ENCODE measurements at regions not wholly inside any gene's neighbourhood (a gene's known extent, or its start where the extent isn't known, plus 50 kb on each side); places are given as distances from the start of the nearest gene placed in this dataset.

- TF ChIP-seq CTCF (IDR thresholded peaks at IDR 0.05) (no peak), POLR2A (IDR thresholded peaks at IDR 0.05; ENCODE audit: low read depth) (no peak), POLR2AphosphoS5 (IDR thresholded peaks at IDR 0.05) (no peak), EP300 (IDR thresholded peaks at IDR 0.05) (no peak)
- 34% methylated on average over 1 of the region's 1 CpG for WGBS
- no peak for DNase-seq (ENCODE audit: extremely low spot score)
Observed at GRCh38 chr4:13888112-13888511, 260.6 kb upstream of the BOD1L1 start.

GRCh38 chr4:13891544-13891939, 264.0 kb upstream of the BOD1L1 start:
- no peaks in the 10 kb centered on the region for H3K36me3 ChIP-seq
- H3K4me3 ChIP-seq: no peak overlapping the region
- H3K9me3 ChIP-seq: no peaks in the 10 kb centered on the region
- no peak overlapping the region for H3K27ac ChIP-seq (replicated peaks in 1 of 4)
- TF ChIP-seq POLR2A (IDR thresholded peaks at IDR 0.05; ENCODE audit: low read depth) (no peak), POLR2AphosphoS5 (IDR thresholded peaks at IDR 0.05) (no peak), CTCF (IDR thresholded peaks at IDR 0.05) (no peak), EP300 (IDR thresholded peaks at IDR 0.05) (no peak)
- H3K27me3 ChIP-seq: no peaks in the 10 kb centered on the region
- H3K4me1 ChIP-seq: peaks cover 0 to 7% (median 0%) of the 10 kb centered on the region in 4 donors
- 81% methylated on average over 6 of the region's 6 CpGs for WGBS
- DNase-seq (ENCODE audit: extremely low spot score): no peak
- intact Hi-C loops (cut with DNase I): no loop called here

More at GRCh38 chr4:13888112-13888511, 260.6 kb upstream of the BOD1L1 start:
- H3K27ac ChIP-seq (replicated peaks in 1 of 4): no peak overlapping the region
- H3K4me1 ChIP-seq: peaks cover 0 to 7% (median 0%) of the 10 kb centered on the region in 4 donors
- H3K4me3 ChIP-seq: no peak overlapping the region
- no peaks in the 10 kb centered on the region for H3K36me3 ChIP-seq
- intact Hi-C loops (cut with DNase I): no loop called here
- no peaks in the 10 kb centered on the region for H3K27me3 ChIP-seq
- H3K9me3 ChIP-seq: no peaks in the 10 kb centered on the region

GRCh38 chr4:13892739-13893105, 265.2 kb upstream of the BOD1L1 start:
- Histone ChIP-seq H3K9me3 (no peaks in the 10 kb centered on the region), H3K36me3 (no peaks in the 10 kb centered on the region), H3K27me3 (no peaks in the 10 kb centered on the region), H3K27ac (replicated peaks in 1 of 4) (no peak overlapping the region), H3K4me3 (no peak overlapping the region), H3K4me1 (peaks cover 0 to 7% (median 0%) of the 10 kb centered on the region in 4 donors)
- intact Hi-C loops (cut with DNase I): no loop called here
- 58% methylated on average over 1 of the region's 1 CpG for WGBS
- TF ChIP-seq EP300 (IDR thresholded peaks at IDR 0.05) (no peak), POLR2AphosphoS5 (IDR thresholded peaks at IDR 0.05) (no peak), POLR2A (IDR thresholded peaks at IDR 0.05; ENCODE audit: low read depth) (no peak), CTCF (IDR thresholded peaks at IDR 0.05) (no peak)
- peak; percentile 55 for DNase-seq (ENCODE audit: extremely low spot score)

GRCh38 chr4:13893211-13893610, 265.7 kb upstream of the BOD1L1 start:
- Histone ChIP-seq H3K4me1 (peaks cover 0 to 7% (median 0%) of the 10 kb centered on the region in 4 donors), H3K36me3 (no peaks in the 10 kb centered on the region), H3K9me3 (no peaks in the 10 kb centered on the region), H3K27me3 (no peaks in the 10 kb centered on the region), H3K27ac (replicated peaks in 1 of 4) (no peak overlapping the region), H3K4me3 (no peak overlapping the region)
- TF ChIP-seq POLR2AphosphoS5 (IDR thresholded peaks at IDR 0.05) (no peak), CTCF (IDR thresholded peaks at IDR 0.05) (no peak), POLR2A (IDR thresholded peaks at IDR 0.05; ENCODE audit: low read depth) (no peak), EP300 (IDR thresholded peaks at IDR 0.05) (no peak)
- WGBS: 69% methylated on average over 3 of the region's 3 CpGs
- no peak for DNase-seq (ENCODE audit: extremely low spot score)
- intact Hi-C loops (cut with DNase I): no loop called here

GRCh38 chr4:13893987-13894386, 266.5 kb upstream of the BOD1L1 start:
- peaks cover 0 to 7% (median 0%) of the 10 kb centered on the region in 4 donors for H3K4me1 ChIP-seq
- DNase-seq (ENCODE audit: extremely low spot score): no peak
- WGBS: 75% methylated on average over 2 of the region's 2 CpGs
- no peak for TF ChIP-seq POLR2A (IDR thresholded peaks at IDR 0.05; ENCODE audit: low read depth)
- no peak for TF ChIP-seq EP300 (IDR thresholded peaks at IDR 0.05)
- H3K4me3 ChIP-seq: no peak overlapping the region
- H3K36me3 ChIP-seq: no peaks in the 10 kb centered on the region
- H3K9me3 ChIP-seq: no peaks in the 10 kb centered on the region
- H3K27ac ChIP-seq (replicated peaks in 1 of 4): no peak overlapping the region
- intact Hi-C loops (cut with DNase I): no loop called here
- H3K27me3 ChIP-seq: no peaks in the 10 kb centered on the region

Data from esophagus muscularis mucosa (tissue), 4 donors.